HPDE6-E6E7 (cell line): ENCODE measurements at regions not wholly inside any gene's neighbourhood (a gene's known extent, or its start where the extent isn't known, plus 50 kb on each side); places are given as distances from the start of the nearest gene placed in this dataset.
A peak's percentile ranks its signal among the peaks of the same experiment; 100 is the strongest.
"Not testable (repeated sequence)": the region's sequence is repeated elsewhere in the genome, so short reads cannot be mapped to it uniquely, and the experiment has no call there.

Experiments
- DNase-seq: peaks from one replicate; pipeline ENCODE4 v3.0.0; 2011; ENCODE audit warnings: missing footprints; ENCODE audit errors: extremely low spot score

- DNase-seq: no peak
These were observed 262.9 kb upstream of the ATP10A start for GRCh38 chr15:26126070-26126469.

DNA sequence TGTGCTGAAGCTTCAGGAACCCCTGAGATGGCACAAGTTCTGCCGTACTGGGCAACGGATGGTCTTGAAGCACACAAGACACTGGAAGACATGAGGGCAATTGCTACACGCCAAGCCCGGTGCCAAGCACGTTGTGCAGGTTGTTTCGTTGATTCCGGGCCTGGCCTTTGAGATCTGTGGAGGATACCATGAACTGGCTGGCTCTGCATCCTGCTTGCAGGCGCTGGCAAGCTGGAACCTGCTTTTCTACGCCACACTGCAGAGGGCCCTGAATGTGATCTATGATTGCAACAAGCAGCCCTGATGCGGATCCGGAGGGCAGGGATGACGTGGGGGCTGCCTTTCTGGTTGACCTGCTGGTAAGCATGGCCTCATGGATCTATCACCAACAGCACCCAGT, 262.5 kb upstream of the ATP10A start:
- no peak for DNase-seq

DNA sequence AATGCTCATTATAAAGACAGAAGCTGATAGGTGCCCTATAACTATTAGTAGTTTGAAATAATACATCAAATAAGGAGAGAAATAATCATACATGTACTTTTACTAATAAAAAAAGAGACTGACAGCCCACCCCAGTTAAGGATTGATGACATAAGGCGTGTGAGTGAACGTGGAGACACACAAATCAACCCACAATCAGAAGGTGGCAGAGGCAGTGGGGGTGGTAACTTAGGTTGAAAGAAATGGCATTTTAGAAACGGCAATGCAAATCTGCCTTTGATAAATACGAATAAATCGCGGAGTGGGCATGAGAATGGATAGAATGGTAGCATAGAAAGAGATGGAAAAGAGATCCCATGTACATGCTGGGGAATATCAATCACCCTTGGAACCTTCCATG, 256.2 kb upstream of the ATP10A start:
- DNase-seq: no peak

DNA sequence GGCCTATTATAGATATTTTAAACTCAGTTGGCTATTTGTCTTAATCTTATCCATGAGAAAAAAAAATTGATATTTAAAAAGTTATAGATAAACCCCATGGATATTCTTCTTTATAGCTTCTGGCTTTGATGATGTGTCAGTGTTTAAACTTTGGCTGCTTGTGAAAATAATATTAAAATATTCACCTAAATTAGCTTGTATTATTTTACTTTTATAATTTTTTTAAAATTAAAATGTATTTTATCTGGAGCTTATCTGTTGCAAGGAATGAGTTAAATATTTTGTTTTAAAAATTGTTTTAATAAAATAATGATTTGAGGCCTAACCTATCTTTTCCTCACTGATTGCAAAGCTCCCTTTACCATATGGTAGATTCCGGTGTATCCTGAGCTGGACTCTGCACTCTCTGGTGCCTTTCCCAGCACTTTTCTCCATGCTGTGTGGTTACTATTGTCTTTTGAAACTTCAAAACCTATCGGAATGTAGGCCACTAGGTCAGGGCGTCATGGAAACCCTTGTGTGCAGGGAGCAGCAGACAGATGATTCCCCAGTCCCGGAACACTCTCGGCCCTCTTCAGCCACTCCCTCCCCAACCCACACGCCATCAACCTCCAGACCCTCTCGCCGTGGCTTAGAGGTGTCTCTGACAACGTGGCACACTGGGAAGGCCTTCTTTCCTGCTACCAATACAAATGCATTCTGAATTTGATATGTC, 252.3 kb upstream of the ATP10A start:
- no peak for DNase-seq

GRCh38 chr15:26114128-26114527, 251.0 kb upstream of the ATP10A start:
- DNase-seq: not testable (repeated sequence)

- no peak for DNase-seq
These were observed 250.2 kb upstream of the ATP10A start for GRCh38 chr15:26113296-26113695.

DNA sequence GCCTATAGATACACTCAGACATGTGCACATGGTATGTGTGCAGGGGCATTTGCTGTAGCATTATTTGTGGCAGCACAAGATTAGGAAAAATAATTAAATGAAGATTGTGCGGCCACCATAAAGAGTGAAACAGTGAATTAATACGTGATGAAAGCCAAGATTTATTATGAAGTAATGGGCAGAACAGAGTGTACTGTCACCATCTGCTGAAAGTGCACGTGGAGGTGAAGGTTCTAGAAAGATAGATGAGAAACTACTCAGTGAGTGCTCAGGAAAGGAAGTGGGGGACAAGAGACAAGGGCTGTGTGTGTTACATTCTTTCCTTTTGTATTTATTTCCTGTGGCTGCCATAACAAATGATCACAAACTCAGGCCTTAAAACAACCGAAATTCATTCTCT, 246.1 kb upstream of the ATP10A start:
- DNase-seq: no peak

GRCh38 chr15:26106556-26106955, 243.4 kb upstream of the ATP10A start:
- DNase-seq: no peak

- DNase-seq: no peak
These were observed 239.9 kb upstream of the ATP10A start for GRCh38 chr15:26103002-26103404.

GRCh38 chr15:26102365-26102764, 239.2 kb upstream of the ATP10A start:
- no peak for DNase-seq

DNA sequence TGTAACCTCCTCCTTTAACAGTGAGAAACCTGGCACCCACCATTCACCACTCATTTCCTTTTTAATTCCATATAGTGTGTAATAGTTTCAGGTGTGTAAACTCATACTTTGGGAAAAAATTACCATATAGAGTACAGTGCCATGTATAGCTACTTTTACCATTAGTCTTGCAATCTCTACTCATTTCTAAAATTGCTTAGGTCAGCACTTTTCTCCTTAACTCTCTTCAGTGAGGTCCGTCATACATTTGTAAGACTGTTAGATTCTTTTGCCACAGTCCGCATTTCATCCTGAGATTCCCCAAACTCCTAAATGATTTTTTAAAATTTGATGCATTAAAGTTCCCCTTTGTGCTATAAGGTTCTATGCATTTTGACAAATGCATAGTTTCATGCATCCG, 238.3 kb upstream of the ATP10A start:
- DNase-seq: no peak

GRCh38 chr15:26098801-26099200, 235.7 kb upstream of the ATP10A start:
- no peak for DNase-seq

- DNase-seq: no peak
These were observed 234.1 kb upstream of the ATP10A start for GRCh38 chr15:26097216-26097615.

DNA sequence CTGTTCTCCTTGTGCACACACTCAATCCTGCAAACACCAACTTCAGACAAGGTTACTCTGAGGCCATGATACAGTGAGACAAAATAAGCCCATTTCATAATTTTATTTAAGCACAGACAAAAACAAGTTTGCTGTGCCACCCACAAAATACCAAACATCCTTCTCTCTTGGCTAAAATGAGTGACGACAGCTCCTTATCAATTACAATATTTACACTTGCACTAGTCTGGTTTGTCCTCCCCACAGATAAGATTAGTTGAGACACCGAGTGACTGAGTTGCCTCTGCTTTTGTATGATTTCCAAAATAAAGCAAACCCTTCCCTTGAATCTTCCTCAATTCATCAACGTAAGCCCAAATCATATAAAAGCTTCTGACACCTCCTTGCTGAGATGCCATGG, 233.5 kb upstream of the ATP10A start:
- DNase-seq: no peak

- DNase-seq: no peak
These were observed 232.7 kb upstream of the ATP10A start for GRCh38 chr15:26095710-26096330.

GRCh38 chr15:26091184-26091583, 228.1 kb upstream of the ATP10A start:
- no peak for DNase-seq

GRCh38 chr15:26087881-26088280, 224.8 kb upstream of the ATP10A start:
- no peak for DNase-seq

GRCh38 chr15:26087395-26087794, 224.3 kb upstream of the ATP10A start:
- DNase-seq: no peak

- DNase-seq: no peak
These were observed 221.6 kb upstream of the ATP10A start for GRCh38 chr15:26084771-26085170.

DNA sequence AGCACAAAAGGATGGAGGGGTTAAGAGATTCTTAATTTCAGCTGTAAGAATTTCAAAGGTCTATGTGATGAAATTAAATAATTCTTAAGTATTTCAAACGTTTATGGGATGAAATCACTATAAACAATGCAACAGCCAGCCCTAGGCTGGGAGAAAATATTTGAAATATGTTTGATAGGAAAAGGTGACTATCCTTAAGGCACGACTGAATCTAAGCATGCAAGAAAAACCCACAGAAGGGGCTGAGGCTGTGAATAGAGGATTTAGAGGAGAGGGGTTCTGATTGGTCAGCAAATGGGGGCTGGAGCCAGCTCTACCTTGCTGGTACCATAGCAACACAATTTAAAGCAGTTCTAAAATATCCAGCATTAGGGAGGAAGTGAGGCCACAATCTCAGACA, 220.8 kb upstream of the ATP10A start:
- DNase-seq: no peak

DNA sequence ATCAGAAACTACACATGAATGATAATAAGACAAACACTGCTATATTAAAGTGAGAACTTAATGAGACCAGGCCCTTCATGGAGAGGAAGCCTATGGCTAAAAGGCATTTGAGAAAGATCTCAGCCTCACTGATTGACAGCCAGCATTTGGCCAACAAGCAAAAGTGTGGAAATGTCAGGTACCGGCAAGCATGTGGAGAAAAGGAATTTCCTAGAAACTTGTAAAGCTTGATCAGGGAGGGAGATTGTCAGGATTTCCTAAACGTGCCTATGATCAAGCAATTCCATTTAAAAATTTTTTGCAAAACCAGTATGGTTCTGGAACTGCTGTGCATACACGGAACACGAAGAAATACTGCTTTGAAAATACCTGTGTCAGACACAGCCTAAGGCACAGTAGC, 220.3 kb upstream of the ATP10A start:
- DNase-seq: no peak

DNA sequence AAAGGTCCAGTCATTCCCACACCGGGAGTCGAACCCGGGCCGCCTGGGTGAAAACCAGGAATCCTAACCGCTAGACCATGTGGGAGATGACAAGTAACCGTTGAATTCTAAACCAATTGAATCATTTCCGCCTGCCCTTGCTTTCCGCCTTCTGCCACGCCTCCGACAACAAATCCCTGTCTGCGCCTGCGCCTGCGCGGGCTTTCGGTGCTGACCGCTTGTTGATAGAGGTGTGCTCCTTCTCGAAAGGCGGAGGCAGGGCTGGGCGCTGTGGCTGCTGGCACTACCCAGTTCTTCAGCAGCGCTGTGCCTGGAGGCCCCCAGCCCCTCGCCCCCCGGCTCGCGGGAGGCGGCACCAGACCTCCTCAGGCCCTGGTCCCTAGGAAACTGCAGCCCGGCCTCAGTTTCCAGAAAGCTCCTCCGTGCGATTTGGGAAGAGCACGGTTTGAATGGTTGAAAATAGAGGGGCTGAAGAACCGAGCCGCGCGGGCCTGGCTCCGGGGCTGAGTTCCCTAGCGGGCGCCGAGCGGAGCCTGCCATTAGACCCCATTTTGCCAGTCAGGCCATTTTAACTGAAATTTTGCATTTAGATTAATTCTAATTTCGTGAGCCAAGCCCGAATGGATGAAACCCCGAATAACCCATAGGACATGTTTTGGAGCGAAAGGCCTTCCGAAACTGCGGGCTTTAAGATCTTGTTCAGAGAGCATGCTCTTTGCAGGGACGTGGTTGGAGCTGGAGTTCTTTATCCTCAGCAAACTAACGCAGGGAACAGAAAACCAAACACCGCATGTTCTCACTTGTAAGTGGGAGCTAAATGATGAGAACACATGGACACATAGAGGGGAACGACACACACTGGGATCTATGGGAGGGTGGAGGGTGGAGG, 219.3 kb upstream of the ATP10A start:
- peak; percentile 95 for DNase-seq

DNA sequence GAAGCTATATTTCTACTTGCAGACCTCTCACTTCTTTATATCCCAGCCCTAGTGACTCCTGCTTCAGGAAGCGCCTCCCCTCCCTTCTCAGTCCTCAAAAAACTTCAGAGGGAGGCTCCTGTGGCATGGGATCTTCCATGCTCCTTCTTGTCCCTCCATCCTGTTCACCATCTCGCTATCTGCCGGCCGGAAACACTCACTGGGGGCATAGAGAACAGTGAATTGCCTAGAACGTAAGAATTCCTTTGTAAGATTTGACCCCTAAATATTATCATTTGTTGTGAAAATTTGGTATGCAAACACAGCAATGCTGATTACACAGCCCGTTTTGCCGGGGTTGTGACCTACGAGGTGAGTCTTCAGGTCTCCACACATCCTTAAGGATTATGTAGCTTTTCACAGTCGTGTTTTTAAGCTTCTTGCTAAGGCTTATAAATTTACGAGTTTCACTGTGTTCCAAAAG, 218.7 kb upstream of the ATP10A start:
- no peak for DNase-seq
